ENCODE measurements at regions not wholly inside any gene's neighbourhood (a gene's known extent, or its start where the extent isn't known, plus 50 kb on each side); places are given as distances from the start of the nearest gene placed in this dataset.

DNA sequence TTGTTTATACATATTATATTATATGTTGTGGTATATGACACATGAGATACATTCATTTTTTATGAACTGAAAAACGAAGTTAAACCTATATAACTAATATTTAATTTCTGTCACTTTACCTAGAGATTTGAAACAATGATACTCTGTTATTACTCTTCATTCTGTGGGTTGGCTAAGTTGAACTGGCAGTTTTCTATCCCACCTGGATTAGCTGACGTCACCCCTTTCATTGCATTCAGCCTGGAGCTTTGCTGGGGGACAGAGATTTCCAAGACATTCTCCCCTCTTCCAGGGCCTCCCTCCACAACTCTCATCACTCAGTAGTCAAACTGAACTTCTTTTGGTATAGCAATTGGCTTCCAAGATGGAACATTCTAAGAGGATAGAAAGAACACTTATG lies 309.2 kb upstream of the SATB1 start:
- peaks cover 0 to 4% of the 10 kb centered on the region in 2 donors for H3K4me1 ChIP-seq (ENCODE audit: control insufficient read depth in 2 of 2, insufficient read depth in 1 of 2, low read depth in 1 of 2, low read length in 2 of 2)
- H2BK15ac ChIP-seq (ENCODE audit: low read length): no peak overlapping the region
- H2BK5ac ChIP-seq (ENCODE audit: low read length): no peak overlapping the region
- H3K4me3 ChIP-seq (ENCODE audit: low read length in 2 of 2): no peak overlapping the region
- WGBS, 2 donors (ENCODE audit: extremely low coverage in 2 of 2, insufficient read length in 2 of 2, insufficient replicate concordance in 1 of 2): no CpG with 5 or more reads among the region's 2 CpGs
- no peak overlapping the region for H2BK120ac ChIP-seq (ENCODE audit: low read depth, low read length)
- H2AK5ac ChIP-seq (ENCODE audit: low read depth, low read length): no peak overlapping the region
- no peak overlapping the region for H3K4me2 ChIP-seq (ENCODE audit: insufficient read depth, low read length, poor library complexity, severe bottlenecking)
- H3K79me1 ChIP-seq (ENCODE audit: low read depth, low read length): no peaks in the 10 kb centered on the region
- H2AFZ ChIP-seq (ENCODE audit: low read length): no peak overlapping the region
- H2BK12ac ChIP-seq (ENCODE audit: low read length): no peak overlapping the region
- no peak overlapping the region for H3K18ac ChIP-seq (ENCODE audit: low read length)
- no peak overlapping the region for H4K8ac ChIP-seq (ENCODE audit: low read depth, low read length)
- no peak overlapping the region for H3K9ac ChIP-seq (ENCODE audit: low read depth, low read length, poor library complexity)
- H3K9me3 ChIP-seq (replicated peaks in 1 of 2; ENCODE audit: control insufficient read depth in 2 of 2, insufficient read depth in 1 of 2, low read depth in 1 of 2, low read length in 2 of 2): no peaks in the 10 kb centered on the region
- no peak overlapping the region for H3K4ac ChIP-seq (ENCODE audit: low read length)
- no peak overlapping the region for H3K23ac ChIP-seq (ENCODE audit: low read depth, low read length, poor library complexity)
- no peak overlapping the region for H3K27ac ChIP-seq (replicated peaks; ENCODE audit: low read length)
- no peak overlapping the region for H3K14ac ChIP-seq (ENCODE audit: low read length)
- H3K27me3 ChIP-seq (ENCODE audit: control insufficient read depth in 3 of 3, insufficient read depth in 3 of 3, low read depth in 1 of 3, low read length in 3 of 3): no peaks in the 10 kb centered on the region
- no peak for DNase-seq (ENCODE audit: low spot score)
- H3K36me3 ChIP-seq (replicated peaks in 1 of 2; ENCODE audit: control insufficient read depth in 2 of 2, insufficient read depth in 2 of 2, low read length in 2 of 2): no peaks in the 10 kb centered on the region
- no peak overlapping the region for H4K91ac ChIP-seq (ENCODE audit: low read depth, low read length, poor library complexity)

DNA sequence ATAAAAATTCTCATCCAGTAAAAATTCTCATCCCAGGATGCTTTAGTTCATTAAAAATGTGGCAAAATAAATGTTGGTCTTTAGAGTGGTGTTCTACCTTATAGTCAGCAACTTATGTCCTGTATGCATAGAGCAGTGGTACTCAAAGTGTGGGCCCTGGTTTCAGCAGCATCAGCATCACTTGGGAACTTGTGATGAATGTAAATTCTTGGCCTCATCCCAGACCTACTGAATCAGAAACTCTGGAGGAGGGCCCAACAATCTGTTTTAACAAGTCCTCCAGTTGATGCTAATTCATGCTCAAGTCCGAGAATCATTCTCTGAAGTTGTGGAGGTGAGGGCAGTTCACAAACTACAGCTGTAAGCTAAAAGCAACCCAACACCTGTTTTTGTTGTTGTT lies 307.3 kb upstream of the SATB1 start:
- DNase-seq (ENCODE audit: low spot score): no peak
- no peak overlapping the region for H3K9ac ChIP-seq (ENCODE audit: low read depth, low read length, poor library complexity)
- H4K8ac ChIP-seq (ENCODE audit: low read depth, low read length): no peak overlapping the region
- no peak overlapping the region for H4K91ac ChIP-seq (ENCODE audit: low read depth, low read length, poor library complexity)
- no peak overlapping the region for H3K4me2 ChIP-seq (ENCODE audit: insufficient read depth, low read length, poor library complexity, severe bottlenecking)
- H3K36me3 ChIP-seq (replicated peaks in 1 of 2; ENCODE audit: control insufficient read depth in 2 of 2, insufficient read depth in 2 of 2, low read length in 2 of 2): no peaks in the 10 kb centered on the region
- H3K4me1 ChIP-seq (ENCODE audit: control insufficient read depth in 2 of 2, insufficient read depth in 1 of 2, low read depth in 1 of 2, low read length in 2 of 2): peaks cover 0 to 4% of the 10 kb centered on the region in 2 donors
- H3K23ac ChIP-seq (ENCODE audit: low read depth, low read length, poor library complexity): no peak overlapping the region
- no peak overlapping the region for H2AK5ac ChIP-seq (ENCODE audit: low read depth, low read length)
- no CpG with 5 or more reads among the region's 1 CpG for WGBS, 2 donors (ENCODE audit: extremely low coverage in 2 of 2, insufficient read length in 2 of 2, insufficient replicate concordance in 1 of 2)
- H3K4me3 ChIP-seq (ENCODE audit: low read length in 2 of 2): no peak overlapping the region
- no peak overlapping the region for H3K4ac ChIP-seq (ENCODE audit: low read length)
- H3K18ac ChIP-seq (ENCODE audit: low read length): no peak overlapping the region
- no peak overlapping the region for H2BK12ac ChIP-seq (ENCODE audit: low read length)
- H2BK5ac ChIP-seq (ENCODE audit: low read length): no peak overlapping the region
- H2BK120ac ChIP-seq (ENCODE audit: low read depth, low read length): no peak overlapping the region
- H3K27ac ChIP-seq (replicated peaks; ENCODE audit: low read length): no peak overlapping the region
- H2BK15ac ChIP-seq (ENCODE audit: low read length): no peak overlapping the region
- H3K79me1 ChIP-seq (ENCODE audit: low read depth, low read length): no peaks in the 10 kb centered on the region
- H3K9me3 ChIP-seq (replicated peaks in 1 of 2; ENCODE audit: control insufficient read depth in 2 of 2, insufficient read depth in 1 of 2, low read depth in 1 of 2, low read length in 2 of 2): no peaks in the 10 kb centered on the region
- no peaks in the 10 kb centered on the region for H3K27me3 ChIP-seq (ENCODE audit: control insufficient read depth in 3 of 3, insufficient read depth in 3 of 3, low read depth in 1 of 3, low read length in 3 of 3)
- no peak overlapping the region for H2AFZ ChIP-seq (ENCODE audit: low read length)
- no peak overlapping the region for H3K14ac ChIP-seq (ENCODE audit: low read length)

DNA sequence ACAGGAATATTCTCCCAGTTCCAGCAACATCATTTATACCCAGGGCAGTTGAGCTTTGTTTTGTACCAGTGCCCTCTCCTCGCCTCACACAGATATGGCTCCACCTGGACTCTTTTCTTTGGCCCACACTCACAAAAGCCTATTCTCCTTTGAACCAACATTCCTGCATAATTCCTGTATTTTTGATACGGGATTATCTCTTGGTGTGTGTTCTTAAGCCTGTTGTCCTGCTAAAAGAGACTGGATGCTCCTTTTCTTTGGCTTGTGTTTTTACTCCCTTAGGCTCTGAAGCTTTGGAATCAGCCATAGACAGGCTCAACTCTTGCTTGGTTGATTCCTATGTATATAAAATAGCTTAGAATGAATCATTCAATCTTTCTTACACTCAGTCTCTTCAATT lies 305.4 kb upstream of the SATB1 start:
- Histone ChIP-seq H3K27ac (replicated peaks; ENCODE audit: low read length) (no peak overlapping the region), H3K23ac (ENCODE audit: low read depth, low read length, poor library complexity) (no peak overlapping the region), H2BK5ac (ENCODE audit: low read length) (no peak overlapping the region), H3K4me3 (ENCODE audit: low read length in 2 of 2) (no peak overlapping the region), H4K91ac (ENCODE audit: low read depth, low read length, poor library complexity) (no peak overlapping the region), H3K27me3 (ENCODE audit: control insufficient read depth in 3 of 3, insufficient read depth in 3 of 3, low read depth in 1 of 3, low read length in 3 of 3) (no peaks in the 10 kb centered on the region), H3K14ac (ENCODE audit: low read length) (no peak overlapping the region), H3K18ac (ENCODE audit: low read length) (no peak overlapping the region), H3K4ac (ENCODE audit: low read length) (no peak overlapping the region), H2BK15ac (ENCODE audit: low read length) (no peak overlapping the region), H2AK5ac (ENCODE audit: low read depth, low read length) (no peak overlapping the region), H4K8ac (ENCODE audit: low read depth, low read length) (no peak overlapping the region), H3K9ac (ENCODE audit: low read depth, low read length, poor library complexity) (no peak overlapping the region), H3K36me3 (replicated peaks in 1 of 2; ENCODE audit: control insufficient read depth in 2 of 2, insufficient read depth in 2 of 2, low read length in 2 of 2) (no peaks in the 10 kb centered on the region), H3K4me2 (ENCODE audit: insufficient read depth, low read length, poor library complexity, severe bottlenecking) (no peak overlapping the region), H2AFZ (ENCODE audit: low read length) (no peak overlapping the region), H2BK12ac (ENCODE audit: low read length) (no peak overlapping the region), H3K79me1 (ENCODE audit: low read depth, low read length) (no peaks in the 10 kb centered on the region), H3K9me3 (replicated peaks in 1 of 2; ENCODE audit: control insufficient read depth in 2 of 2, insufficient read depth in 1 of 2, low read depth in 1 of 2, low read length in 2 of 2) (no peaks in the 10 kb centered on the region), H2BK120ac (ENCODE audit: low read depth, low read length) (no peak overlapping the region), H3K4me1 (ENCODE audit: control insufficient read depth in 2 of 2, insufficient read depth in 1 of 2, low read depth in 1 of 2, low read length in 2 of 2) (peaks cover 0 to 4% of the 10 kb centered on the region in 2 donors)
- no CpG with 5 or more reads among the region's 2 CpGs for WGBS, 2 donors (ENCODE audit: extremely low coverage in 2 of 2, insufficient read length in 2 of 2, insufficient replicate concordance in 1 of 2)
- DNase-seq (ENCODE audit: low spot score): peak; percentile 45

DNA sequence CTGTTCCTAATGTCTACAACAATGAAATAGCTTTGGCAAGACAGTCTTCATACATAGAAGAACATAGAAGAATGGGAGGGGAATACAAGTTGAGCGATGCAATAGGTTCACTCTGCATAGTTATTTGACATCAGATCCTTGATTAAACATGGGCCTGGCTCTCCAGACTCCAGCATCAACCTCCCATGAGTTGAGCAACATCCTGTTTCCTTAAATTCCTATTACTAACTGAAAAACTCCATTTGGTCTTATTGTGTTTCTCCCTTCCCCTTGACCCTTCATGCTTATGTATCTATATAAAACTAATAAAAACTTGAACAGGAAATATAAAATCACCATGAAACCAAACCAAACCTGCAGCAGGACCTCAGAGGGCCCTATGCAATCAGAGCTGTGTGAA lies 304.5 kb upstream of the SATB1 start:
- H2BK15ac ChIP-seq (ENCODE audit: low read length): no peak overlapping the region
- H2BK120ac ChIP-seq (ENCODE audit: low read depth, low read length): no peak overlapping the region
- H3K4ac ChIP-seq (ENCODE audit: low read length): no peak overlapping the region
- H3K4me2 ChIP-seq (ENCODE audit: insufficient read depth, low read length, poor library complexity, severe bottlenecking): no peak overlapping the region
- H3K9ac ChIP-seq (ENCODE audit: low read depth, low read length, poor library complexity): no peak overlapping the region
- H3K23ac ChIP-seq (ENCODE audit: low read depth, low read length, poor library complexity): no peak overlapping the region
- no peaks in the 10 kb centered on the region for H3K9me3 ChIP-seq (replicated peaks in 1 of 2; ENCODE audit: control insufficient read depth in 2 of 2, insufficient read depth in 1 of 2, low read depth in 1 of 2, low read length in 2 of 2)
- H3K4me3 ChIP-seq (ENCODE audit: low read length in 2 of 2): no peak overlapping the region
- H2AK5ac ChIP-seq (ENCODE audit: low read depth, low read length): no peak overlapping the region
- no peaks in the 10 kb centered on the region for H3K79me1 ChIP-seq (ENCODE audit: low read depth, low read length)
- WGBS, 2 donors (ENCODE audit: extremely low coverage in 2 of 2, insufficient read length in 2 of 2, insufficient replicate concordance in 1 of 2): no CpG with 5 or more reads among the region's 1 CpG
- no peak overlapping the region for H3K18ac ChIP-seq (ENCODE audit: low read length)
- H4K91ac ChIP-seq (ENCODE audit: low read depth, low read length, poor library complexity): no peak overlapping the region
- H3K14ac ChIP-seq (ENCODE audit: low read length): no peak overlapping the region
- H3K36me3 ChIP-seq (replicated peaks in 1 of 2; ENCODE audit: control insufficient read depth in 2 of 2, insufficient read depth in 2 of 2, low read length in 2 of 2): no peaks in the 10 kb centered on the region
- H2BK12ac ChIP-seq (ENCODE audit: low read length): no peak overlapping the region
- H3K27me3 ChIP-seq (ENCODE audit: control insufficient read depth in 3 of 3, insufficient read depth in 3 of 3, low read depth in 1 of 3, low read length in 3 of 3): no peaks in the 10 kb centered on the region
- no peak overlapping the region for H4K8ac ChIP-seq (ENCODE audit: low read depth, low read length)
- DNase-seq (ENCODE audit: low spot score): no peak
- no peak overlapping the region for H2BK5ac ChIP-seq (ENCODE audit: low read length)
- H3K4me1 ChIP-seq (ENCODE audit: control insufficient read depth in 2 of 2, insufficient read depth in 1 of 2, low read depth in 1 of 2, low read length in 2 of 2): peaks cover 0 to 4% of the 10 kb centered on the region in 2 donors
- no peak overlapping the region for H3K27ac ChIP-seq (replicated peaks; ENCODE audit: low read length)
- no peak overlapping the region for H2AFZ ChIP-seq (ENCODE audit: low read length)

Data from neuronal stem cell (in vitro differentiated cells).